Limb (tissue), 2 donors: ENCODE measurements at regions not wholly inside any gene's neighbourhood (a gene's known extent, or its start where the extent isn't known, plus 50 kb on each side); places are given as distances from the start of the nearest gene placed in this dataset.
"Not testable (repeated sequence)": the region's sequence is repeated elsewhere in the genome, so short reads cannot be mapped to it uniquely, and the experiment has no call there.

Experiments used
- DNase-seq, 2 donors: peaks; one replicate each; pipeline ENCODE4 v3.0.0-alpha.2; 2016; ENCODE audit errors: extremely low spot score in 2 of 2

GRCh38 chr18:60066219-60066975, 166.6 kb downstream of the PMAIP1 start:
- DNase-seq: no peak

- no peak for DNase-seq
These were observed 164.5 kb downstream of the PMAIP1 start for GRCh38 chr18:60064271-60064670.

- not testable (repeated sequence) for DNase-seq
These were observed 163.0 kb downstream of the PMAIP1 start for GRCh38 chr18:60062831-60063230.

- no peak for DNase-seq
These were observed 162.6 kb downstream of the PMAIP1 start for GRCh38 chr18:60062396-60062795.

- no peak for DNase-seq
These were observed 160.8 kb downstream of the PMAIP1 start for GRCh38 chr18:60060578-60060977.

GRCh38 chr18:60060026-60060425, 160.2 kb downstream of the PMAIP1 start:
- no peak for DNase-seq

- no peak for DNase-seq
These were observed 159.4 kb downstream of the PMAIP1 start for GRCh38 chr18:60059216-60059615.

- no peak for DNase-seq
These were observed 154.0 kb downstream of the PMAIP1 start for GRCh38 chr18:60053747-60054304.

GRCh38 chr18:60050821-60051220, 151.0 kb downstream of the PMAIP1 start:
- DNase-seq: no peak

- no peak for DNase-seq
These were observed 149.4 kb downstream of the PMAIP1 start for GRCh38 chr18:60049172-60049571.

- DNase-seq: no peak
These were observed 147.8 kb downstream of the PMAIP1 start for GRCh38 chr18:60047556-60047955.

- DNase-seq: no peak
These were observed 144.7 kb downstream of the PMAIP1 start for GRCh38 chr18:60044290-60045006.

GRCh38 chr18:60040971-60041370, 141.2 kb downstream of the PMAIP1 start:
- no peak for DNase-seq

GRCh38 chr18:60038731-60039130, 138.9 kb downstream of the PMAIP1 start:
- no peak for DNase-seq

- DNase-seq: no peak
These were observed 127.6 kb downstream of the PMAIP1 start for GRCh38 chr18:60027397-60027796.

GRCh38 chr18:60024857-60025256, 125.1 kb downstream of the PMAIP1 start:
- DNase-seq: no peak

GRCh38 chr18:60024345-60024744, 124.5 kb downstream of the PMAIP1 start:
- DNase-seq: no peak

- DNase-seq: no peak
These were observed 123.0 kb downstream of the PMAIP1 start for GRCh38 chr18:60022671-60023276.

GRCh38 chr18:60021556-60021955, 121.8 kb downstream of the PMAIP1 start:
- DNase-seq: no peak

- no peak for DNase-seq
These were observed 120.5 kb downstream of the PMAIP1 start for GRCh38 chr18:60020107-60020925.

GRCh38 chr18:60019463-60019840, 119.7 kb downstream of the PMAIP1 start:
- no peak for DNase-seq
